RWPE1 (cell line): ENCODE measurements at regions not wholly inside any gene's neighbourhood (a gene's known extent, or its start where the extent isn't known, plus 50 kb on each side); places are given as distances from the start of the nearest gene placed in this dataset.

Experiments used
- CTCF ChIA-PET: fragments of 350-600 bp; sonication (Branson Sonifier 250); formaldehyde crosslinking; extraction: SDS; loops from one replicate; lab custom pipeline; 2021; lab: Yijun Ruan, JAX
- POLR2A ChIA-PET: fragments of 400-600 bp; formaldehyde crosslinking; extraction: SDS; loops from one replicate; lab custom pipeline; 2020; ENCODE audit warnings: antibody characterized with exemption; ENCODE audit not compliant: low non-redundant PET; lab: Yijun Ruan, JAX
- DNase-seq: peaks from one replicate; pipeline ENCODE4 v3.0.0; 2012; ENCODE audit warnings: low spot score
- H3K27ac ChIP-seq: fragments of 450-650 bp; 2 replicates; pipeline ENCODE4 v1.5.1; 2017
- CTCF ChIP-seq: fragments of 450-650 bp; conservative IDR thresholded peaks from 2 replicates; pipeline ENCODE4 v1.5.1; 2017; ENCODE audit warnings: low read depth, mild to moderate bottlenecking

GRCh38 chr16:80123189-80123588, 417.6 kb upstream of the DYNLRB2 start:
- POLR2A ChIA-PET: no interaction called here
- DNase-seq: no peak
- no peak for TF ChIP-seq CTCF
- no peak overlapping the region for H3K27ac ChIP-seq
- CTCF ChIA-PET: no interaction called here

GRCh38 chr16:80122115-80122514, 418.7 kb upstream of the DYNLRB2 start:
- ChIA-PET CTCF (interaction anchor here (0.5 kb wide), 1 partner anchor 276 kb away, joined by 3 read pairs; no protein-coding TSS in a partner anchor), POLR2A (no interaction called here)
- TF ChIP-seq CTCF: no peak
- DNase-seq: no peak
- H3K27ac ChIP-seq: no peak overlapping the region

- CTCF ChIA-PET: no interaction called here
- TF ChIP-seq CTCF: no peak
- POLR2A ChIA-PET: no interaction called here
These were observed 419.3 kb upstream of the DYNLRB2 start for GRCh38 chr16:80121522-80121909.

GRCh38 chr16:80120899-80121521, 419.8 kb upstream of the DYNLRB2 start:
- TF ChIP-seq CTCF: no peak
- CTCF ChIA-PET: no interaction called here
- POLR2A ChIA-PET: no interaction called here
- no peak for DNase-seq
- no peak overlapping the region for H3K27ac ChIP-seq

More at GRCh38 chr16:80121522-80121909, 419.3 kb upstream of the DYNLRB2 start:
- no peak overlapping the region for H3K27ac ChIP-seq
- DNase-seq: no peak

- DNase-seq: no peak
- ChIA-PET CTCF (no interaction called here), POLR2A (no interaction called here)
- no peak overlapping the region for H3K27ac ChIP-seq
- no peak for TF ChIP-seq CTCF
These were observed 423.1 kb upstream of the DYNLRB2 start for GRCh38 chr16:80117556-80118130.

GRCh38 chr16:80116711-80117110, 424.1 kb upstream of the DYNLRB2 start:
- ChIA-PET POLR2A (no interaction called here), CTCF (no interaction called here)
- H3K27ac ChIP-seq: no peak overlapping the region
- no peak for TF ChIP-seq CTCF
- no peak for DNase-seq
